HL-60/S4 treated with retinoic acid at 250 ng/mL for 4 days and 3 days (cell line): ENCODE measurements at regions not wholly inside any gene's neighbourhood (a gene's known extent, or its start where the extent isn't known, plus 50 kb on each side); places are given as distances from the start of the nearest gene placed in this dataset.

Experiments used
- in situ Hi-C: fragments of 300-500 bp; cut with MboI; formaldehyde crosslinking; loops from 2 replicates; pipeline ENCODE4 v1.7.0; 2022; ENCODE audit warnings: low sequenced_read_pairs

GRCh38 chr21:16563795-16564194 is 834.0 kb downstream of the USP25 start:
- in situ Hi-C loops: no loop called here

DNA sequence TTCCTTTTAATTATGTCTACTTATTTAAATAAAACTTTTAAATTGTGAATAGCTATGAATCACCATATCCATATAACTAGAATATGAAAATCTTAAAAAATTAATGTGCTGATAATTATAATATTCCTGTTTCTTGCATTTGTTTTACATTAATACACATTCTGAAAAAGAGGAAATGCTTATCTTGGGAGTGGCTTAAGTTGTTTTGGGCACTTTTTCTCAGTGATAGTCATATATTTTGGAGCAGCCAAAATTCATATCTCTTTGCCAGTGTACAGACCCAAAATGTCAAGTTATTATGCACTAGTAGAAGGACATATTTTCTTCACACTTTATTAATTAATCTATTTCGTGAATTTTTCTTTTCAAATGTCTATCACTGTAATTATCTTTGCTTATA is 838.5 kb downstream of the USP25 start:
- in situ Hi-C loops: no loop called here

DNA sequence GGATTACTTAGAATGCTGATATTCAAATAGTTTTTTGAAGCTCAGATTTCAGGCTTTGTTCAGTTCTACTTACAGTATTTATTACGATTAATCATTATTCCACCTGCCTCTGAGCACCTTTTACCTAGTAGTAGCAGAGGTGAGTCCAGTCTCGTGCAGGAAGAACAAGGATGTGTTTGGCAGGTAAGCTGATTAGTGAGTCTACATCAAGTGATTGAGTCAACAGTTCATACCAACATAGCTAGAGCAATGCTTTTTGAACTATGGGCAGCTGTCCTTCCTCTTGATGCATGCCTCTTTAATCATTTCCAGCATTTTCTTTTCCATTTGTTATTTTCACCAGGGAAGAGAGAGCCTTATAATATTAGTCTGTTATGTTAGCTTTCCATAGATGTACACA is 838.9 kb downstream of the USP25 start:
- in situ Hi-C loops: no loop called here

DNA sequence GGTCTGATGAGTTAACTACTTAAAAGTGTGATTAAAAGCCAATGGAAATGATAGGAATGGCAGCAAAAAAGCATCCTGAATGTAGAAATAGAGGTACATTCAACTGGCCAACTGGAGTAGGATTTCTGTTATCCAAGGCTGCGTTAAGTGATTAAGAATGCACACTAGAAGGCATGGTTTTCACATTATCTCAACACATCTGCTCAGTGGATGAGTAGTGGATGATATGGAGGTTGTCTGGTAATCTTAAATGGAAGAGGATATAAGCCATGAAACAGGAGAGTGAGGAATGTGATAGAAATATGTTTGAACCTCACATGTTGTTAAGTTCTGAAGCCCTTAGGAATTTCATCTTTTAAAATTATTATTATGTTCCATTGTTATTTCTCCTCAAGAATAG is 839.9 kb downstream of the USP25 start:
- in situ Hi-C loops: no loop called here

DNA sequence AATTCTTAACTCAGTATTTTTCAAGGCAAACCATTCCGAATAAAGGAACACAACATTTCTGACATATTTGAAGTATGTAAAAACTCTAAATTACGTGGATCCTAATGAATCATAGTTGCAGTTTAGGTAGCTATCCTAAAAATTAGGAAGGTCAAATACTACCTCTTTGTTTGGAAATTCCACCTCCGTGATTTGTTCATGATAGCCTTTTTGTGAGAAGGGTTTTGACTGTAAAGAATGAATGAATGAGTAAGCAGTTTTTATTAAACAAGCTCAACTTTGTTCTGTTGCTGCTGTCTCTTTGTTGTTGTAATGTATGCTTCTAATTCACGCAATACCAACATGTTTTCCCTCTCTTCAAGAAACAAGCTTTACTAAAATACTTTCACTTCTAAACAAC is 840.4 kb downstream of the USP25 start:
- in situ Hi-C loops: no loop called here

DNA sequence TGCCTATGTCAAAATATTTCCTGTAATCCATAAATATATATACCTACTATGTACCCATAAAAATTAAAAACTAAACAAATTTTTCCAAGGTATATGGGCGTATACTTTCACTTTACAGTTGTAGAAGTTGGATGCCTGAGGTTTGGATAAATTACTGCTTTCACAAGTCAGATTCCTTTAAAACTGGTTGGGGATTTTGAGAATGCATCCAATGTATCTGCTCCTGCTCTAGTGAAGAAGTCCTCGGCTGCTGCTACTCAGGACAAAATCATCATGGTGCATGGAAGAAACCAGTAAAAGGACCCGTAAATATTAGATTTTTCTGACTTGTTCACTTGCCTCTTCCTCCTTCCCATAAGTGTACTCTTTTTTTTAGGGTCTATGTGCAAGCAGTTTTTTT is 841.1 kb downstream of the USP25 start:
- in situ Hi-C loops: no loop called here

DNA sequence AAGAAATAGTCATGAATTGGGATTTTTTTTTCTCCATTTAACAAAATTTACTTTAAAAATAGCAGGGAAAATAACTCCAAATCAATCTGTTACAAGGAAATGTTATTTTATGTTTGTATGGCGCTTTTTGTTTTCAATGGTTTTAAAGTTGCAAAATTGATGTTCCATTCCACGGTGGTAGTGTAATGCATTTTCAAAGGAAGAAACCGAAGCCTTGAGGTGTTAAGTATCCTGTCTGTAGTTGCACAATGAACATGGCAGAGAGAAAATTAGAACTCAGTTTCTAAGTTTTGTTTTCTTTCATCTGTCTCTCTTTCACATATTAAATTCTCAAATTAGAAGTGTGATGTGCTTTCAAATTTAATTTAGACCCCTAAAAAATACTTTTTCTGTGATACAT is 841.8 kb downstream of the USP25 start:
- in situ Hi-C loops: no loop called here

DNA sequence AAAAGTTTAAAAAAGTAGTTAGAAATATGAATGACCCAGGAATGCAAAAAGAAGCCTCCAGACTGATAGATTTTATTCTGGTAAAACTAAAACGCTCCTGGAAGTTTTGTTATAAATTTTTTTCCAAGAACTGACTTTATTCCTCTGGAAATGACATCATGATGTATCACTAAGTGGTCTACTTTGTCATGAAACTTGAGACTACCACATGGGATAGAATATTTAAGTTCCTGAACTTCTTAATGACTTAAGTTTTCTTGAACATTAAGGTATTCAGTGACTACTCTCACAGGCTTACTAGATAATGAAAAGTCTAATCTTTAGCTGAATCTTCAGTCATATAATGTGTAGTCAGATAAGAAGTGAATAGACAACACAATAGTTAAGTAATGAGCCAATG is 842.2 kb downstream of the USP25 start:
- in situ Hi-C loops: no loop called here

- in situ Hi-C loops: no loop called here
Observed at GRCh38 chr21:16573578-16573977, 843.8 kb downstream of the USP25 start.

GRCh38 chr21:16577975-16578374 is 848.2 kb downstream of the USP25 start:
- in situ Hi-C loops: no loop called here

- in situ Hi-C loops: no loop called here
Observed at GRCh38 chr21:16578912-16579311, 849.1 kb downstream of the USP25 start.

DNA sequence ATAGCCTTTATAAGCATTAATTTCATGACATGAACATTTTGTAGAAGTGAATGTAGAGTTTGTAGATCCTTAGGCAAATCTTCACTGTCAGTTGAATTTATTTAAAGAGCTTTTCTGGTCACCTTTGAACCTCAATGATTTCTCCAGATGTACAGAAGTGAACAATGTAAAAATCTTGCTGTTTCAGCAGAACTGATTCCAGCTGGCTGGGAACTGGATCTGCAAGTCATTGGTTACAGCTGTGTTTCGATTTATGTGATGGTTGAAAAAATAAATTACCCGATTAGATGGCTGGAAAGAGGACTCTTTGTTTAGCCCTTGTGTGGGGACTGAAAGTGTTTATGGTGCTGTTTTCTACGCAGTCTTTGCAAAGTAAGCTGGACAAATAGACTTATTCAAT is 849.8 kb downstream of the USP25 start:
- in situ Hi-C loops: no loop called here

- in situ Hi-C loops: no loop called here
Observed at GRCh38 chr21:16580661-16581060, 850.9 kb downstream of the USP25 start.

- in situ Hi-C loops: no loop called here
Observed at GRCh38 chr21:16583556-16583955, 853.8 kb downstream of the USP25 start.

DNA sequence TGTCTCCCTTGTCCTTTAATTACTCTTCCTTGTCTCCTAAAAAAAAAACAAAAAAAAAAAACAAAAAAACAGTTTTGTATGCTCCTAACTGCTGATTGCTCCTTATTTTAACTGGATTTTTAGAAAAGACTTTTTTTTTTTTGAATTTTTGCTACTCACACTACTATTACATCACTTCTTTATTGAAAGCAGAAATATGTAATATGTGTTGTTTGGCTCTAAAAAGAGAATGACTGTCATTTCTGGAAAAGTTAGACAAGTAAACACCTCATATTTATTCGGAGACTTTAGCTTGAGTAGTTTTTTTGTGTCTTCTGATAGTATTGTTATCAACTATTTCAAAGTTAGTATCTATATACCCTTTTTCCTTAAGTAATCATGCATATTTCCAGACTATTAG is 855.0 kb downstream of the USP25 start:
- in situ Hi-C loops: no loop called here

DNA sequence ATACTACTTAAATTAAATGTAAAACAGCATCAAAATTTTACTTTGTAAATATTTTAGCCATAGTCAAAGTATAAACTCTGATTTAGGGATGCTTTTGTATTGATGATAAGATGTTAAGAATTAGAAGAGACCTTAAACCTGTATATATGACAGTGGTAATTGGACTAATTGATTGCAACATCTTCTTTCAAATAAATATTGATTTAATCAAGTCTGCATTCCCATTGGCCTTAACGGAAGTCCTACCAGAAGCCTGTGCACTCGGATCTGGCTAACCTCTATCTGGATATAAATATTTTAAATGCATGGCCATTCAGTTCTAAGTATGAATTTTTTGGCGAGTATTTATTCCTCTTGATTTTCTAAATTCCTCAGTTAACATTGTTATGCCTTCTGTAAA is 856.1 kb downstream of the USP25 start:
- in situ Hi-C loops: no loop called here

DNA sequence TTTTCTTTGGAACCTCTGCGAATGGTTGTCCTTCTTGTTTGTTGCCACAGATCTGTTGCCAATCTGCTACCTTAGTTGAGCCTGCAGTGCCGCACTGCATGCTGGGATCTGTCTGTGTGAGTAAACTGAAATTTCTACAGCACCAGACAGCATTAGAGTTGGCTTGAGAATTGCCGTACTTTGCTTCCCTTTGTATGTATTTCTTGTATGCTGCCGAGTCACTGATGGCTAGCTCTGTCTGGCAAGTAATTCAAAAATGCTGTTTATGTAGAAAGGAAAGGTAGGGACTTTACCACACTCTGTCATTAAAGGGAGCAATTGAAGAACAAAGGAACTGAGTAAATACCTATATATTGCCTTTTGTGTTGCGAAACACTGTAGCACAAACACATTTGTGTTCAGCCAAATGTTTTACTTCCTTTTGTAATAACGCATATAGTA is 857.4 kb downstream of the USP25 start:
- in situ Hi-C loops: no loop called here

- in situ Hi-C loops: no loop called here
Observed at GRCh38 chr21:16587681-16588375, 858.0 kb downstream of the USP25 start.

GRCh38 chr21:16588433-16588860 is 858.7 kb downstream of the USP25 start:
- in situ Hi-C loops: no loop called here

DNA sequence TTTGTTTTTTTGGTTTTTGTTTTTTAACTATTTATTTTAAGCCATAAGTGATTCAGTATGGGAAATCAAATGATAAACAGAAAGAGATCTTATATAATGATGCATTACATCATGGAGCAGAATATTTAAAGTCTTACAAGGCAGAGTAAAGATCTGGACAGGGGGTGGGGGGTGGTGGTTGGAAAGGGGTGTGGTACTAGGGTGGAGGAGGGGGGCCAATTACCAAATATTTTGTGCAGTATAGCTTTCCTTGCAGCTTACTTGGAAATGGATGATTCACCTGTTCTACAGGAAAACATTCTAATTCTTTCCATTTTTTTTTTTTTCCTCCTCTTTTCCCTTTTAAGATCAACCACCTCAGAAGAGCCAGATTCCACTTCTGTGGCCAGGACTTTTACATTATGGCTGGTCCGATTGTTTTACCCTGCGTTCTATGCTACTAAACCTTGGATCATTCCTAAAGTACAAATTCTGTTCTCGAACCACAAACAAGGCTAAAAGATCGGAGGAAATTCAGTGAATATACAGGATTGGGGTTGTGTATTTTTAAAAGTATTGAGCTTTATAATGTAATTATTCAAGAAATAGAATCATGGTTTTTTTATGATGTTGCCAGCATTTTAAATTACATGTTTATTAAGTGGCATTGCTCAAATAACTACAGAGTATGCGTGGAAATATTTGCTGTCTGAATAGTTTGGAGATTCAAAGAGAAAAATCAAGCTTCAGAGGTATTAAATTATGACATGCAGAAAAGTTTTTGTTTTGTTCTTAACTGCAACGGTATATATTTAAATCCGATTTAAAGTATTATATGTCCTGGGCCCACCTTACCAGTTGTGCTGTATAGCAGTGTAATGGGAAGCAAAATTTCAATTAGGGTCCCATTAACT is 859.5 kb downstream of the USP25 start:
- in situ Hi-C loops: no loop called here

DNA sequence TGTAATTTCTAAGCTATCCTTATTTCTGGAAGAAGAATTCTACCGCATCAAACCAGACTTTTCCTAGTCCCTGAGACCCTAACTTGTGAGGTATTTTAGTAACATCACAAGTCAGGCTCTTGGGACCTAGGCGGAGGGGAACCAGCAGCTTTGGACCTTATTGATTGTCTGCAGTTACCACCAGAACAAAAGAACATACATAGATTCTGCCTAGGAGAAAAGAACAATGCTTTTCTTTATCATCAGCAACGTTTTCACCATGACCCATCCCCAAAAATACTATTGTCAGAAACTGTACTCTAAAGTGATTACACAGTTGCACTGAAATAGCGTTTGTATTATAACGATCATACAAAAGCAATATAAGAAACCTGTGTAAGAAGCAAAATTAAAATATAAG is 860.4 kb downstream of the USP25 start:
- in situ Hi-C loops: no loop called here

DNA sequence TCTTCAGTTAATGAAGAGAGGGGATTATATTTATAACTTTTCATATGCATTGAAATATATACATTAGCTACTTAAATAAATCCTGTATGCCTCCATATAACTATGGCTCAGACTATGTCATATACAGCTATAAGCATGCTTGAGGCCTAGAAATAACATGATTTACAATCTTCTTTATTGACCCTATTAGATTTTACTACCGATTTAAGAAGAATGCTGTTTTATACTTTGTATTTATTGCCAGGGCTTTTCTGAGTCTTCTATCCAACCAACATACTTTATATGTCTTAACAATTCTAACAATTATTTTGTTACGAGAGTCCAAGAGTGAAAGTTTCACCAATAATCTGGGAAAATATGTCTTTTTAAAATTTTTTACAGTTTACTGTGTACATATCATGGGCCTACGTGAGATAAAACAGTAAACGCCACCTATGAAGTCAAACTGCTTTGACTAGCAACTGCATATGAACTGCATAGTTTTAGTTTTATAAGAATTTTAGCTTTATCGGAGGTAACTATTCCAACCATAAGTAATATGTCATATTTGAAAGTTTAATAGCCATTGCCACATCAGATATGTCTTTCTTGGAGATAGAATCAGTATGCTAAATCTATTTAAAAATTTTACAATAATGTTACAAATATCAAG is 861.0 kb downstream of the USP25 start:
- in situ Hi-C loops: no loop called here
